22Rv1 (cell line): ENCODE measurements at regions not wholly inside any gene's neighbourhood (a gene's known extent, or its start where the extent isn't known, plus 50 kb on each side); places are given as distances from the start of the nearest gene placed in this dataset.
"Not testable (repeated sequence)": the region's sequence is repeated elsewhere in the genome, so short reads cannot be mapped to it uniquely, and the experiment has no call there.

Source experiments
- CTCF ChIP-seq: fragments of 450-650 bp; IDR thresholded peaks from 2 replicates; pipeline ENCODE4 v1.5.1; 2017; ENCODE audit warnings: mild to moderate bottlenecking
- ZFX ChIP-seq: fragments of 450-650 bp; IDR thresholded peaks from 2 replicates; pipeline ENCODE4 v1.6.1; 2017; ENCODE audit warnings: antibody characterized with exemption, borderline replicate concordance

GRCh38 chr7:150033711-150034110 lies 159.9 kb downstream of the ATP6V0E2 start:
- not testable (repeated sequence) for TF ChIP-seq CTCF, ZFX
